IMR-90 (cell line): ENCODE measurements at regions not wholly inside any gene's neighbourhood (a gene's known extent, or its start where the extent isn't known, plus 50 kb on each side); places are given as distances from the start of the nearest gene placed in this dataset.

Experiments
- ATAC-seq: fragments of 200-7000 bp; cut with Tn5 transposase; 2 replicates; pipeline ENCODE4 v1.9.1; 2020; ENCODE audit warnings: low read depth, mild to moderate bottlenecking, moderate library complexity
- BruUV-seq: library from RNA; stranded (reverse); fragments of 400-500 nt; replicated peaks from 2 replicates; lab custom pipeline; 2021; lab: Mats Ljungman, UMichigan
- CTCF ChIA-PET: fragments of 300-600 bp; formaldehyde crosslinking; extraction: SDS; loops from one replicate; lab custom pipeline; 2021; ENCODE audit warnings: antibody characterized with exemption; lab: Yijun Ruan, JAX
- POLR2A ChIA-PET: fragments of 300-600 bp; sonication (Branson Sonifier 250); formaldehyde crosslinking; loops from one replicate; lab custom pipeline; 2022; ENCODE audit warnings: antibody characterized with exemption; ENCODE audit not compliant: unreplicated experiment; lab: Charles Lee
- DNase-seq: peaks from one replicate; pipeline ENCODE4 v3.0.0; 2013
- H2AFZ ChIP-seq: replicated peaks from 2 replicates; pipeline ENCODE3; 2013; ENCODE audit warnings: low read length, mild to moderate bottlenecking; ENCODE audit not compliant: poor library complexity
- H2AK5ac ChIP-seq: 2 replicates; pipeline ENCODE4 v1.6.1; 2013; ENCODE audit warnings: low read depth, low read length, inconsistent platforms
- H2AK9ac ChIP-seq: replicated peaks from 2 replicates; pipeline ENCODE3; 2013; ENCODE audit warnings: mild to moderate bottlenecking, low read depth, low read length, moderate library complexity; ENCODE audit not compliant: poor library complexity
- H2BK120ac ChIP-seq: 2 replicates; pipeline ENCODE4 v1.6.1; 2013; ENCODE audit warnings: low read depth, low read length, inconsistent platforms
- H2BK15ac ChIP-seq: 3 replicates; pipeline ENCODE4 v1.6.1; 2013; ENCODE audit warnings: low read depth, low read length, inconsistent platforms
- H2BK20ac ChIP-seq: 2 replicates; pipeline ENCODE4 v1.6.1; 2013; ENCODE audit warnings: low read depth, mild to moderate bottlenecking, inconsistent platforms, low read length, moderate library complexity
- H2BK5ac ChIP-seq: 2 replicates; pipeline ENCODE4 v1.6.1; 2013; ENCODE audit warnings: mild to moderate bottlenecking, low read depth, low read length, inconsistent platforms; ENCODE audit not compliant: poor library complexity, severe bottlenecking
- H3K14ac ChIP-seq: replicated peaks from 2 replicates; pipeline ENCODE4 v1.6.1; 2013; ENCODE audit warnings: low read depth, low read length, inconsistent platforms
- H3K18ac ChIP-seq: 2 replicates; pipeline ENCODE4 v1.6.1; 2013; ENCODE audit warnings: low read depth, low read length, control low read depth
- H3K23ac ChIP-seq: 2 replicates; pipeline ENCODE4 v1.6.1; 2013; ENCODE audit warnings: low read depth, low read length, inconsistent platforms
- H3K27ac ChIP-seq: 2 replicates; pipeline ENCODE4 v1.5.1; 2013; ENCODE audit warnings: mild to moderate bottlenecking, control low read depth, low read length; ENCODE audit not compliant: insufficient read depth
- H3K27me3 ChIP-seq: 2 replicates; pipeline ENCODE4 v1.6.1; 2013; ENCODE audit warnings: low read length; ENCODE audit not compliant: control insufficient read depth, insufficient read depth
- H3K36me3 ChIP-seq: 2 replicates; pipeline ENCODE4 v1.6.1; 2013; ENCODE audit warnings: low read length, mixed read lengths; ENCODE audit not compliant: control insufficient read depth, insufficient read depth
- H3K4ac ChIP-seq: 2 replicates; pipeline ENCODE4 v1.6.1; 2013; ENCODE audit warnings: low read depth, low read length, inconsistent platforms
- H3K4me1 ChIP-seq: 2 replicates; pipeline ENCODE4 v1.6.1; 2013; ENCODE audit warnings: low read length, mixed read lengths; ENCODE audit not compliant: control insufficient read depth, insufficient read depth
- H3K4me2 ChIP-seq: 2 replicates; pipeline ENCODE4 v1.6.1; 2013; ENCODE audit warnings: low read depth, mild to moderate bottlenecking, control low read depth, low read length, moderate library complexity
- H3K4me3 ChIP-seq: 2 replicates; pipeline ENCODE4 v1.5.1; 2013; ENCODE audit warnings: low read depth, mild to moderate bottlenecking, control low read depth, low read length, moderate library complexity; ENCODE audit not compliant: insufficient read depth
- H3K56ac ChIP-seq: 2 replicates; pipeline ENCODE4 v1.6.1; 2013; ENCODE audit warnings: low read length, inconsistent platforms; ENCODE audit not compliant: insufficient read depth; ENCODE audit errors: extremely low read depth
- H3K79me1 ChIP-seq, 2 experiments: 2 replicates each; pipeline ENCODE4 v1.6.1; 2013; ENCODE audit warnings: low read length in 2 of 2, inconsistent platforms in 1 of 2, low read depth in 1 of 2
- H3K9ac ChIP-seq: 2 replicates; pipeline ENCODE4 v1.6.1; 2013; ENCODE audit warnings: low read depth, low read length, control low read depth
- H3K9me1 ChIP-seq: 2 replicates; pipeline ENCODE4 v1.6.1; 2013; ENCODE audit warnings: low read length, inconsistent platforms; ENCODE audit not compliant: insufficient read depth
- H3K9me3 ChIP-seq: 2 replicates; pipeline ENCODE4 v1.6.1; 2013; ENCODE audit warnings: low read length; ENCODE audit not compliant: control insufficient read depth, insufficient read depth
- H4K20me1 ChIP-seq: 2 replicates; pipeline ENCODE4 v1.6.1; 2013; ENCODE audit warnings: low read length, inconsistent platforms; ENCODE audit not compliant: insufficient read depth
- H4K5ac ChIP-seq: 2 replicates; pipeline ENCODE4 v1.6.1; 2013; ENCODE audit warnings: mild to moderate bottlenecking, low read depth, low read length, control low read depth
- H4K8ac ChIP-seq, 2 experiments: 2 replicates each; pipeline ENCODE4 v1.6.1; 2013; ENCODE audit warnings: low read depth in 2 of 2, low read length in 2 of 2, control low read depth in 1 of 2, inconsistent platforms in 1 of 2
- H4K91ac ChIP-seq: 2 replicates; pipeline ENCODE4 v1.6.1; 2013; ENCODE audit warnings: low read depth, low read length, inconsistent platforms; ENCODE audit not compliant: insufficient read depth
- BHLHE40 ChIP-seq: fragments of 150-350 bp; IDR thresholded peaks from 2 replicates; pipeline ENCODE4 v1.6.1; 2016; ENCODE audit warnings: mild to moderate bottlenecking, low read depth, low read length
- CEBPB ChIP-seq: IDR thresholded peaks from 2 replicates; pipeline ENCODE4 v1.6.1; 2012; ENCODE audit warnings: low read depth, low read length, improper control_type of control experiment
- CHD1 ChIP-seq: IDR thresholded peaks from 2 replicates; pipeline ENCODE4 v1.6.1; 2012; ENCODE audit warnings: low read depth, low read length, improper control_type of control experiment
- CTCF ChIP-seq: conservative IDR thresholded peaks from 2 replicates; pipeline ENCODE4 v1.5.1; 2012; ENCODE audit warnings: mild to moderate bottlenecking, low read depth, low read length, improper control_type of control experiment
- ELK1 ChIP-seq: fragments of 150-350 bp; IDR thresholded peaks from 2 replicates; pipeline ENCODE4 v1.6.1; 2016; ENCODE audit warnings: low read depth, mild to moderate bottlenecking, low read length, moderate library complexity, borderline replicate concordance
- FOS ChIP-seq: fragments of 150-350 bp; IDR thresholded peaks from 2 replicates; pipeline ENCODE4 v1.6.1; 2016; ENCODE audit warnings: low read depth, low read length
- MAFK ChIP-seq: IDR thresholded peaks from 2 replicates; pipeline ENCODE4 v1.6.1; 2012; ENCODE audit warnings: low read depth, low read length, improper control_type of control experiment
- MAZ ChIP-seq: IDR thresholded peaks from 2 replicates; pipeline ENCODE4 v1.6.1; 2012; ENCODE audit warnings: low read depth, mild to moderate bottlenecking, low read length, improper control_type of control experiment, moderate library complexity, borderline replicate concordance
- RAD21 ChIP-seq: IDR thresholded peaks from 2 replicates; pipeline ENCODE4 v1.6.1; 2012; ENCODE audit warnings: low read length, improper control_type of control experiment
- USF2 ChIP-seq: fragments of 150-350 bp; IDR thresholded peaks from 2 replicates; pipeline ENCODE4 v1.6.1; 2017; ENCODE audit warnings: mild to moderate bottlenecking, antibody characterized with exemption, low read length, low read depth
- dilution Hi-C: fragments of 300-500 bp; cut with HindIII; formaldehyde crosslinking; loops from one replicate; pipeline ENCODE4 v1.14.3; 2018; ENCODE audit warnings: low sequenced_read_pairs; ENCODE audit not compliant: unreplicated experiment
- in situ Hi-C: fragments of 300-500 bp; cut with MboI; formaldehyde crosslinking; loops from 3 replicates; pipeline ENCODE4 v1.14.3; 2019; ENCODE audit warnings: low sequenced_read_pairs, inconsistent platforms, mixed read lengths
- intact Hi-C: fragments of 100-400 bp; cut with micrococcal nuclease; formaldehyde crosslinking; loops from 2 replicates; pipeline ENCODE4 v1.10.0; 2022

- ATAC-seq = no peak
- no peak for TF ChIP-seq FOS
- no peak for TF ChIP-seq CHD1
- TF ChIP-seq CEBPB = no peak
- TF ChIP-seq USF2 = no peak
- no peak for TF ChIP-seq CTCF
- TF ChIP-seq ELK1 = no peak
- no peak for TF ChIP-seq MAFK
- no peak for TF ChIP-seq RAD21
- TF ChIP-seq BHLHE40 = no peak
- no peak for TF ChIP-seq MAZ
These were observed 78.1 kb downstream of the RPS29 start for GRCh38 chr14:49508124-49508523.

More at GRCh38 chr14:49508124-49508523, 78.1 kb downstream of the RPS29 start:
- no peak overlapping the region for H3K4ac ChIP-seq
- POLR2A ChIA-PET = no interaction called here
- H3K9me1 ChIP-seq = no peaks in the 10 kb centered on the region
- H2BK15ac ChIP-seq = no peak overlapping the region
- H4K8ac ChIP-seq = no peak overlapping the region
- in situ Hi-C loops (no loop called here), dilution Hi-C loops (no loop called here), intact Hi-C loops (no loop called here)
- H3K4me2 ChIP-seq = no peak overlapping the region
- no peak overlapping the region for H4K5ac ChIP-seq
- no peak overlapping the region for H3K56ac ChIP-seq
- H3K23ac ChIP-seq = no peak overlapping the region
- H3K27ac ChIP-seq = no peak overlapping the region
- H3K9me3 ChIP-seq = peaks cover 4% of the 10 kb centered on the region; the same call in 1 of the 2 replicates
- no peak overlapping the region for H2AK9ac ChIP-seq
- no peaks in the 10 kb centered on the region; the same call in 1 of the 2 replicates for H3K4me1 ChIP-seq
- BruUV-seq = no TSS peak
- DNase-seq = no peak
- CTCF ChIA-PET = no interaction called here
- no peak overlapping the region for H4K91ac ChIP-seq
- no peak overlapping the region for H2BK5ac ChIP-seq
- no peaks in the 10 kb centered on the region for H3K79me1 ChIP-seq
- no peaks in the 10 kb centered on the region for H4K20me1 ChIP-seq
- no peak overlapping the region for H3K18ac ChIP-seq
- H3K27me3 ChIP-seq = peaks cover 2% of the 10 kb centered on the region; the same call in 1 of the 2 replicates
- H3K36me3 ChIP-seq = no peaks in the 10 kb centered on the region
- no peak overlapping the region for H3K9ac ChIP-seq
- no peak overlapping the region for H2BK20ac ChIP-seq
- H2AK5ac ChIP-seq = no peak overlapping the region
- H2BK120ac ChIP-seq = no peak overlapping the region
- no peak overlapping the region for H2AFZ ChIP-seq
- H3K14ac ChIP-seq = no peak overlapping the region
- no peak overlapping the region for H3K4me3 ChIP-seq
